ENCODE measurements at regions not wholly inside any gene's neighbourhood (a gene's known extent, or its start where the extent isn't known, plus 50 kb on each side); places are given as distances from the start of the nearest gene placed in this dataset.

- Histone ChIP-seq H3K9me3 (peaks cover 0 to 5% (median 0%) of the 10 kb centered on the region in 3 donors), H3K27me3 (peaks cover 8% of the 10 kb centered on the region), H3K36me3 (no peaks in the 10 kb centered on the region), H3K27ac (no peak overlapping the region), H3K4me1 (no peaks in the 10 kb centered on the region), H3K4me3 (no peak overlapping the region)
- no peak for TF ChIP-seq CTCF (IDR thresholded peaks at IDR 0.05)
- no peak for TF ChIP-seq POLR2AphosphoS5 (IDR thresholded peaks at IDR 0.05)
- TF ChIP-seq EP300 (IDR thresholded peaks at IDR 0.05): no peak
- TF ChIP-seq POLR2A (IDR thresholded peaks at IDR 0.05): no peak
- ATAC-seq: no peak
- 84 to 85% methylated on average over 10 of the region's 10 CpGs for WGBS, 2 donors (ENCODE audit: low coverage in 1 of 2)
These were observed 130.0 kb downstream of the ERMARD start for GRCh38 chr6:169881398-169881797.

- Histone ChIP-seq H3K27ac (no peak overlapping the region), H3K36me3 (no peaks in the 10 kb centered on the region), H3K4me1 (no peaks in the 10 kb centered on the region), H3K4me3 (no peak overlapping the region), H3K27me3 (peaks cover 8% of the 10 kb centered on the region), H3K9me3 (peaks cover 0 to 9% (median 0%) of the 10 kb centered on the region in 3 donors)
- ATAC-seq: no peak
- TF ChIP-seq CTCF (IDR thresholded peaks at IDR 0.05) (no peak), POLR2AphosphoS5 (IDR thresholded peaks at IDR 0.05) (no peak), POLR2A (IDR thresholded peaks at IDR 0.05) (no peak)
- WGBS, 2 donors (ENCODE audit: low coverage in 1 of 2): 93% methylated on average over 3 of the region's 6 CpGs; no CpG with 5 or more reads in 1 of the 2 donors
These were observed 129.1 kb downstream of the ERMARD start for GRCh38 chr6:169880516-169880915.

GRCh38 chr6:169869301-169869700 is 117.9 kb downstream of the ERMARD start:
- no peak for TF ChIP-seq POLR2AphosphoS5 (IDR thresholded peaks at IDR 0.05)
- TF ChIP-seq EP300 (IDR thresholded peaks at IDR 0.05): no peak
- TF ChIP-seq CTCF (IDR thresholded peaks at IDR 0.05): no peak
- no peak for TF ChIP-seq POLR2A (IDR thresholded peaks at IDR 0.05)
- Histone ChIP-seq H3K4me3 (no peak overlapping the region), H3K27me3 (peaks cover 11% of the 10 kb centered on the region), H3K4me1 (no peaks in the 10 kb centered on the region), H3K27ac (no peak overlapping the region), H3K36me3 (no peaks in the 10 kb centered on the region), H3K9me3 (peaks cover 0 to 2% (median 0%) of the 10 kb centered on the region in 3 donors)
- 90 to 92% methylated on average over 2 to 6 of the region's 11 CpGs for WGBS, 2 donors (ENCODE audit: low coverage in 1 of 2)
- no peak for ATAC-seq

- TF ChIP-seq POLR2AphosphoS5 (IDR thresholded peaks at IDR 0.05): peak; percentile 6
- TF ChIP-seq POLR2A (IDR thresholded peaks at IDR 0.05): no peak
- H3K27ac ChIP-seq: no peak overlapping the region
- no peaks in the 10 kb centered on the region for H3K36me3 ChIP-seq
- peak; percentile 65 for ATAC-seq
- H3K27me3 ChIP-seq: peaks cover 11% of the 10 kb centered on the region
- no peak overlapping the region for H3K4me3 ChIP-seq
- H3K9me3 ChIP-seq: no peaks in the 10 kb centered on the region
- WGBS, 2 donors (ENCODE audit: low coverage in 1 of 2): 62 to 73% methylated on average over 10 to 17 of the region's 19 CpGs
- no peaks in the 10 kb centered on the region for H3K4me1 ChIP-seq
These were observed 117.0 kb downstream of the ERMARD start for GRCh38 chr6:169868458-169868857.

GRCh38 chr6:169867751-169868191 is 116.3 kb downstream of the ERMARD start:
- Histone ChIP-seq H3K4me1 (peaks cover 0 to under 1% (median 0%) of the 10 kb centered on the region in 3 donors), H3K36me3 (no peaks in the 10 kb centered on the region), H3K4me3 (no peak overlapping the region), H3K9me3 (no peaks in the 10 kb centered on the region), H3K27ac (no peak overlapping the region), H3K27me3 (peaks cover 11% of the 10 kb centered on the region)
- ATAC-seq: no peak
- WGBS, 2 donors (ENCODE audit: low coverage in 1 of 2): 86 to 100% methylated on average over 3 to 9 of the region's 12 CpGs
- TF ChIP-seq POLR2AphosphoS5 (IDR thresholded peaks at IDR 0.05): no peak
- TF ChIP-seq EP300 (IDR thresholded peaks at IDR 0.05): no peak
- TF ChIP-seq CTCF (IDR thresholded peaks at IDR 0.05): no peak
- no peak for TF ChIP-seq POLR2A (IDR thresholded peaks at IDR 0.05)

All from gastroesophageal sphincter (tissue), 4 donors.